AG08395 (cell line): ENCODE measurements at regions not wholly inside any gene's neighbourhood (a gene's known extent, or its start where the extent isn't known, plus 50 kb on each side); places are given as distances from the start of the nearest gene placed in this dataset.

Experiments
- DNase-seq: peaks from one replicate; pipeline ENCODE4 v3.0.0; 2012; ENCODE audit warnings: mixed read lengths, low spot score

DNA sequence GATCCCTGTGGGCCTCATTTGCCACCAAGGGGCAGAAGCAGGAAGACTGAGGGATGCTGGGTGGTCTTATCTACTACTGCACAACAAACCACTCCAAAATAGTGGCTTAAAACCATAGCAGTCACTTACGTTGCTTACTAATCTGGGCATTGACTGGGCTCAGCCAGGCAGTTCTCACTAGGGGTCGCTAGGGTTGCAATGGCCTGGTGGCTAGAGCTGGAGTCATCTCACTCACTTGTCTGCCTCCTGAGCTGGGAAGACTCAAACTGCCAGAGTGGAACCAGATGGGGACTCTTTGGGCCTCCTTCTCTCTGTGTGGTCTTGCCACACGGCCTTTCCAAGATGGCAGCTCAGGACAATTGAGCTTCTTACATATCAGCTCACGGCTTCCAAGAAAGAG is 216.3 kb upstream of the BCOR start:
- DNase-seq, result no peak

DNA sequence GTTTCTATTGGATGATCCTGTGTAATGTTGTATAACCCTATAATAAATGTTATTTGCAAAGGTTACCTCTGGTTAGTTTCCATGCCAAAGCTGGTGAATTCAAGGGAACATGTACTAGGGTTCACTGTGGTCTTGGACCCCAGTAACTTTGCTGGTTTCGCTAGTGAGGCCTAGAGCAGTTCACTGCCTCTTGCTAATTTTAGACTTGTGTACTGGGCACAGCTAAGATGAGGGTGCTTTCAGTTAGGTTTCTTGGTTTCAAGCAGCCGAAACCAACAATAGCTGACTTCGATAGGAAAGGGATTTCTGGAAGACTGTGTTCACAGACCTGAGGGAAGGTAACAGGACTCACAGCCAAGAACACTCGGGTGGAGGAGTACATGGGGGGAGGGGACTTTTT is 215.5 kb upstream of the BCOR start:
- no peak for DNase-seq

GRCh38 chrX:40310447-40310846 is 212.7 kb upstream of the BCOR start:
- no peak for DNase-seq

DNA sequence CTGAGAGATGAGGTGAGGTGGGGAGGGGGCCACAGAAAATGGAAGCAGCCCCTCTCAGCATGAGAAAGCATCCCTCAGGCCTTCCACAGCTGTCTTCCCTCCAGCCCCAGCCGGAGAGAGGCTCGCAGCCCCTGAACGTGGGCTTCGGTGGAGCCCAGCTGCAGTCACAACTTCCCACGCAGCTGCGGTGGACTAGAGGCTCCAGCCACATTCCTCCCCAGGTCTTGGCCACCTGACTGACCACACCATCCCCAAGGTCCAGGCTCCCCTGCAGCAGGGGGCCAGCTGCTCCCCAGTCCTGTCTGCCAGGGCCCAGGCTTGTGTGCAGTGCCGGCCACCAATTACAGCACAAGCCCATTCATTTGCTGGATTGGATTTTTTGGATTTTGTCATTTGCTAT is 212.3 kb upstream of the BCOR start:
- no peak for DNase-seq

GRCh38 chrX:40307871-40308270 is 210.1 kb upstream of the BCOR start:
- no peak for DNase-seq

GRCh38 chrX:40304115-40304514 is 206.4 kb upstream of the BCOR start:
- no peak for DNase-seq

- DNase-seq, result no peak
Measured at GRCh38 chrX:40303256-40304077, 205.7 kb upstream of the BCOR start.

DNA sequence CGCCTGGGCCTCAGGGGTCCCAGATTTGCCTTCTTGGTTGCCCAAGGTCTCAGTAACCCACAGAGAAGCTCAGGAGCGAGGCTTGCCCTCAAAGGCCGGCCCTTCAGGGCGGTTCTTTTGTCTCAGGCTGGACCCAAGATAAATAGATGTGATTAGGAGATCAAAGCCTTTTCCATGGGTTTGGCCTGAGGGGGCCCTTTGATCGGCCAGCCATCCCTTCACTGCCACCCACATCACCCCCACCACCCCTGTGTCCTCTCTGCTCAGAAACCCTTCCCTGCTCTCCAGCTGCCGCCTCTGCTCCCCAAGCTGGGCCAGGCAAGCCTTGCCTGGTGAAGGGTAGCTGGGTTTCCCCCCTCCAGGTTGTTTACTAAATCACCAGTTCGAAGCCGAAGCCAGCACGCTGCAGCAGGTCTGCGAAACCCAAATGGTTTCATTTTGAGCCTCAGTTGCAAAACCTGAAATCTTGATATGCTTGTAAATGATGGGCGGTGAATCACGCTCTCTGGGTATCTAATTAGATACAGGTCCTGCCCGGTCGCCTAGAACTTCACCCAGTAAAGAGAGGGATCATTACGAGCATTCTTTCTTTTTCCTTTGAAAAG is 202.6 kb upstream of the BCOR start:
- no peak for DNase-seq

DNA sequence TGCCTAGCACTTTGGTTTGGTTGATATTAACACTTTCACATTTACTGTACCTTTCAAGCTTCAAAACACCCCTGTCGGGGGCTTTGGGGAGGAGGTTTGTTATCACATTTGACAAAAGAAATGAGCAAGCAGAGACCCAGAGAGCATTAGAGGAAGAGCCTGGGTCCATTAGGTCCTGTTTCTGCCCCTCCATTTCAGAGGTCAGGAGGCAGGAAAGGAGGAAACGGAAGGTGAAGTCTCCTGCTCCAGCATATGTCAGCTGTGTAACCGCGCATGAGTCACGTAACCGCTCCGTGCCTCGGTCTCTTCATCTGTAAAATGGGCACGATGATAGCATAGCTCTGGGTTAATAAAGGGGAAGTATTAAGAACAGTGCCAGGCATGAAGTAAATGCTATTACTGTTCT is 201.9 kb upstream of the BCOR start:
- no peak for DNase-seq

DNA sequence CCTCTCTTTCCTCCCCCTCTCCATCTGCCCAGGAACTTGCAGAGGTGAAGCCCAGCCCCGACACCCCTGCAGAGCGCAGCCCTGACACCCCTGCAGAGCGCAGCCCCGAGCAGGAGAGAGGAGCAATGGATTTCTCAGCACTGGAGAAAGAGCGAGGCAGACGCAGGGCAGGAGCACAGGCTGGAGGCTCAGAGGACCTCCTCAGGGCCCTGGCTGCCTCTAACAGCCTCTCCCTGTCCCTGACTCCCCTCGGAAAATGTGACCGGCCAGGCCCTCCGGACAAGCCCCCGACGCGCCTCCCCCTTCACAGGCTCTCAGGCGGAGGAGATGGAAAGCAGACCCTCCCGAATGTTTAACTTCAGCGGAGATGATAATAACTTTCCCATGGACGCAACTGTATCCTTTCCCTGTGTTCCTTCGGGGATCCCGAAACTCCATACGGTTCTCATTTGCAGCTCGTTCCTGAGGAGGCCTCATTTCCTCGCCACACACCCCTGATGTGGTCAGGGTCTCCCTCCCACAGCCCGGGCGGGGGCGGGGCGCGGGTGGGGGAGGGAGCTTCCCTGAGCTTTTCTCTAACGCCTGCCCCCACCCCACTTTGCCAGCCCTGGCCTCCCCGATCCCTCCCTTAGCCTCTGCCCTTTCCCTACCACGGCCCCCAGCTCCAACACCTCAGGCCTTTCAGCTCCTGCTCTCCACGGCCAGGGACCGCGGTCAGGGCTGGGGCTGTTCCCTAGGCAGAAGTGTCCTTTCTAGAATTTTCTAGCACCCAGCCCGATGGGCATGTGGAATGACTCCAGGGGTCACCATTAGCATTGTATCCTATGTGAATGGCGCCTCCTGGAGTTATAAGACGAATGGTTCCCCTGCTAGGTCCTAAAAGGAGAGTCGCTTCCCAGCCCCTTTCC is 201.1 kb upstream of the BCOR start:
- DNase-seq, result no peak

GRCh38 chrX:40298069-40298468 is 200.3 kb upstream of the BCOR start:
- no peak for DNase-seq

DNA sequence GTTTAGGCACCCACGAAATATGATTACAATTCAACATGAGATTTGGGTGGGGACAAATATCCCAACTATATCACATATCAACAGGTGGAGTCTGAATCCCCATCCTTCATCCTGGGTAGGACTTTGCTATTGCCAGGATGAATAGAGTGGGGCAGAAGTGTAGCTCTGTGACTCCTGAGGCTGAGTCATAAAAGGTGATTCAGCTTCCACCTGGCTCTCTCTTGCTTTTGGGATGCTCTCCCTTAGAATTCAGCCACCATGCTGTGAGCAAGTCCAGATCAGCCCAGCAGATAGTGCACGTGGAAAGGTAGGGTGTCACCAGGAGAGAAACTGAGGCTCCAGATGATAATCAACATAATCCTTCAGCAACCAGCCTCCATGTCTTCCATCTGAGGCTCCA is 193.8 kb upstream of the BCOR start:
- no peak for DNase-seq

DNA sequence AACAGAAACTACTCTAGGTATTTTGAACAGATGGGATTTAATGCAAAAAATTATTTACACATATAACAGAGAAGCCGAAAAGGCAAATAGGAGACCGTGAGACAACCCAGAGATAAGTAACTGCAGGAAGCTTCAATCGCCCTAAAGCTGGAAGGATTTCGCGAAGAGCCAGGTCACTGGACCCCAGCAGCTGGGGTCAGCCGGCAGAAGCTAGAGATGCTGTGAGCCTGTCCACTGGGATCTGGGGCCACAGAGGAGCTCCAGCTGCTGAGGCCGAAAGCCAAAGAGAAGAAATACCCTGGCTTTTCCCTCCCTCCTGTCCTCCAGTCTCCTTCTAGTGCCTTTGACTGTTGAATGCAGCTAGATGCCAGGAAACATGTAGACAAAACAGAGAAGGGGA is 192.8 kb upstream of the BCOR start:
- no peak for DNase-seq

- DNase-seq, result no peak
Measured at GRCh38 chrX:40285876-40286275, 188.1 kb upstream of the BCOR start.

DNA sequence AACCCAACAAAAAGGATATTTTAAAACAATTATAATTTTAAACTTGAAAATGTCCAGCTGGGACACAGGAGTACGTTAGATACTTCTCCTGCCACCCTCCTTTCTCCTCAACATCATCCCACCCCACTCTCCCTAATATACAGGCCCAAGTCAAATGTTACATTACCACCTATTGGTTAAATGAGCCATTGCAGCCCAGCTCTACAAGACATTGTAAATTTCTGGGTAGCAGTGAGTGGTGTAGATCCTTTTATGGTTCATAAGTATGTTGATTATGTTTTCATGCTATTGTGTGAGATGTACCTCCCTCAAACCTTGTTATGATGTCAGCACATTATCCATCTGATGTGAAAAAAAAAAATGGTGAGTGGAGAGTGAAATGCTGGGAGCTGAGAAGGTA is 187.1 kb upstream of the BCOR start:
- DNase-seq, result no peak

DNA sequence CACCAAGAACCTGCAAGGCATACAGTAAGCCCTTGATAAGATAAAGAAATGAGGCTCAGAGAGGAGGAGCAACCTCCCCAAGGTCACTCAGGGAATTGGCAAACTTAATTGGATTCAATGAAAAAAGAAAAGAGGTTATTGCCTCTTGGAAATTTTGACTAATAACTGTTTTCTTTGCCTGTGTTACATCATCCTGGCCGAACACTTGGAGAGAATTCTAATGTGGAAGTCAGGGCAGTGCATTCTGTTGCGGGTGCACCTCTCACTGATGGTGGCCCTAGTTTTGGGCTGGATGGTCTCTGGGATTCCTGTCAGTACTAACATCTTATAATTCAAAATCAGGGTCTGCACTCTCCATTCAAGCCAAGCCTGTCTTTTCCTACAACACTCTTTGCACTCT is 186.2 kb upstream of the BCOR start:
- no peak for DNase-seq

DNA sequence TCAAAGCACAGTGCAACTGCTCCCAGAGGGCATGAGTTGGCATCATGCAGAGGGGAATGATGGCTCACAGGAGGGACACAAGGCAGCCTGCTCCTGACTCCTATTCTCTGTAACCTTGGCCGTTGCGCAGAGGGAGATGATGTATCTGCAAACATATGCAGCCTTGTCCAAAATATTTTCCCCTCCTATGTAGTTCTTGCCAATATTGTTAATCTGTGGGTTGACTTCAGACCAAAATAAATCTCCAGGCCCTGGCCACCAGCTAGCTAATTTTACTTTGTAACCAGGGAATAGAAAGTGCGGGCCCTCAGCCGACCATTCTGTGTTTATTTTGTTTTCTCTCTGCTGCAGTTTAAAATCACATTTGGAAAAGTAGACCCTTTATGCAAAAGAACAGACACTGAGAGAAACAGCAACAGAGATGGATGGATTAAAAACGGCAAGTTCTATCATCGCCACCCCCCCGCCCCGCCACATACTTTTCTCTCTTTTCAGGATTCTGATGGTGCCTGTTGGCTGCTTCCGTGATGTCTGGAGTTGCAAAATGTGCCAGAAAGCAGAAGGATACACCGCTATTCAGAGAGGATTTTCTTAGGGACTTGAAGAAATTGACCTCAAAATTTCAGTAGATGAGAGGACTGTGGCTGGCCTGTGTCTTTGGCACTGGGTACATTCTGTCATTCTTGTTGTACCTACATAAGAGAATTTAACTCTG is 185.3 kb upstream of the BCOR start:
- DNase-seq, result peak; percentile 53

- no peak for DNase-seq
Measured at GRCh38 chrX:40282348-40282747, 184.6 kb upstream of the BCOR start.

GRCh38 chrX:40281336-40282005 is 183.7 kb upstream of the BCOR start:
- DNase-seq, result no peak

GRCh38 chrX:40279762-40280161 is 182.0 kb upstream of the BCOR start:
- no peak for DNase-seq

GRCh38 chrX:40279091-40279430 is 181.3 kb upstream of the BCOR start:
- no peak for DNase-seq
